ENCODE measurements at regions not wholly inside any gene's neighbourhood (a gene's known extent, or its start where the extent isn't known, plus 50 kb on each side); places are given as distances from the start of the nearest gene placed in this dataset.

- no peak for TF ChIP-seq ZNF449 (CRISPR knock-in tag; IDR thresholded peaks at IDR 0.05)
- no peak for TF ChIP-seq LEF1 (IDR thresholded peaks at IDR 0.05)
- TF ChIP-seq SNIP1 (IDR thresholded peaks at IDR 0.05; ENCODE audit: low read depth): no peak
- TF ChIP-seq, protein P1, sequence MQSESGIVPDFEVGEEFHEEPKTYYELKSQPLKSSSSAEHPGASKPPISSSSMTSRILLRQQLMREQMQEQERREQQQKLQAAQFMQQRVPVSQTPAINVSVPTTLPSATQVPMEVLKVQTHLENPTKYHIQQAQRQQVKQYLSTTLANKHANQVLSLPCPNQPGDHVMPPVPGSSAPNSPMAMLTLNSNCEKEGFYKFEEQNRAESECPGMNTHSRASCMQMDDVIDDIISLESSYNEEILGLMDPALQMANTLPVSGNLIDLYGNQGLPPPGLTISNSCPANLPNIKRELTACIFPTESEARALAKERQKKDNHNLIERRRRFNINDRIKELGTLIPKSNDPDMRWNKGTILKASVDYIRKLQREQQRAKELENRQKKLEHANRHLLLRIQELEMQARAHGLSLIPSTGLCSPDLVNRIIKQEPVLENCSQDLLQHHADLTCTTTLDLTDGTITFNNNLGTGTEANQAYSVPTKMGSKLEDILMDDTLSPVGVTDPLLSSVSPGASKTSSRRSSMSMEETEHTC (IDR thresholded peaks at IDR 0.05): no peak
- TF ChIP-seq U2AF1 (optimal IDR thresholded peaks at IDR 0.05; ENCODE audit: low read depth, low read length): no peak
- no peak for TF ChIP-seq SPI1 (IDR thresholded peaks at IDR 0.05; ENCODE audit: borderline replicate concordance, low read depth, low read length)
- no peak for TF ChIP-seq FOXA3 (CRISPR knock-in tag; conservative IDR thresholded peaks at IDR 0.05 in 1 of 2, IDR thresholded peaks at IDR 0.05 in 1 of 2)
- TF ChIP-seq, protein P2, sequence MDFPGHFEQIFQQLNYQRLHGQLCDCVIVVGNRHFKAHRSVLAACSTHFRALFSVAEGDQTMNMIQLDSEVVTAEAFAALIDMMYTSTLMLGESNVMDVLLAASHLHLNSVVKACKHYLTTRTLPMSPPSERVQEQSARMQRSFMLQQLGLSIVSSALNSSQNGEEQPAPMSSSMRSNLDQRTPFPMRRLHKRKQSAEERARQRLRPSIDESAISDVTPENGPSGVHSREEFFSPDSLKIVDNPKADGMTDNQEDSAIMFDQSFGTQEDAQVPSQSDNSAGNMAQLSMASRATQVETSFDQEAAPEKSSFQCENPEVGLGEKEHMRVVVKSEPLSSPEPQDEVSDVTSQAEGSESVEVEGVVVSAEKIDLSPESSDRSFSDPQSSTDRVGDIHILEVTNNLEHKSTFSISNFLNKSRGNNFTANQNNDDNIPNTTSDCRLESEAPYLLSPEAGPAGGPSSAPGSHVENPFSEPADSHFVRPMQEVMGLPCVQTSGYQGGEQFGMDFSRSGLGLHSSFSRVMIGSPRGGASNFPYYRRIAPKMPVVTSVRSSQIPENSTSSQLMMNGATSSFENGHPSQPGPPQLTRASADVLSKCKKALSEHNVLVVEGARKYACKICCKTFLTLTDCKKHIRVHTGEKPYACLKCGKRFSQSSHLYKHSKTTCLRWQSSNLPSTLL (IDR thresholded peaks at IDR 0.05): no peak
- TF ChIP-seq KDM1A (IDR thresholded peaks at IDR 0.05): no peak
- no peak for TF ChIP-seq SAP30 (IDR thresholded peaks at IDR 0.05; ENCODE audit: borderline replicate concordance, insufficient read depth, low read depth, low read length, poor library complexity, severe bottlenecking)
- no peak for TF ChIP-seq C11orf30 (IDR thresholded peaks at IDR 0.05; ENCODE audit: low read depth)
- no peak for TF ChIP-seq RNF219 (CRISPR knock-in tag; IDR thresholded peaks at IDR 0.05)
- no peak for TF ChIP-seq RBM15 (IDR thresholded peaks at IDR 0.05; ENCODE audit: insufficient read depth, low read length)
- TF ChIP-seq CREBBP (IDR thresholded peaks at IDR 0.05; ENCODE audit: low read depth, low read length): no peak
- TF ChIP-seq ZBTB8A (IDR thresholded peaks at IDR 0.05; ENCODE audit: partially characterized antibody): no peak
- no peaks in the 10 kb centered on the region for H3K36me3 ChIP-seq (ENCODE audit: control insufficient read depth, insufficient read depth, low read length)
- H3K27ac ChIP-seq (ENCODE audit: extremely low read depth, low read depth, low read length): no peak overlapping the region
- H3K4me1 ChIP-seq (replicated peaks in 1 of 2; ENCODE audit: control insufficient read depth in 2 of 2, insufficient read depth in 2 of 2, low read length in 2 of 2): no peaks in the 10 kb centered on the region
- ChIA-PET CTCF (ENCODE audit: low intra/inter-chr PET ratio) (no interaction called here), POLR2A (no interaction called here)
- intact Hi-C loops (cut with micrococcal nuclease) (no loop called here), in situ Hi-C loops (cut with MboI) (no loop called here)
- H3K4me2 ChIP-seq (ENCODE audit: insufficient read depth, low read length): no peak overlapping the region
- H3K9ac ChIP-seq (ENCODE audit: insufficient read depth in 1 of 2, low read depth in 2 of 2, low read length in 2 of 2): no peak overlapping the region
- no peaks in the 10 kb centered on the region; the same call in 1 of the 2 replicates for H4K20me1 ChIP-seq (replicated peaks; ENCODE audit: control insufficient read depth, insufficient read depth, low read length)
- DNase-seq (ENCODE audit: extremely low read depth in 1 of 4, low spot score in 3 of 4): no peak
- BruUV-seq (replicated peaks): no TSS peak
- no peaks in the 10 kb centered on the region for H3K79me2 ChIP-seq (ENCODE audit: control insufficient read depth, insufficient read depth, low read length)
- no peak overlapping the region for H2AFZ ChIP-seq (ENCODE audit: low read depth, low read length)
- H3K4me3 ChIP-seq: no peak overlapping the region
- no peaks in the 10 kb centered on the region for H3K9me3 ChIP-seq (replicated peaks; ENCODE audit: control insufficient read depth, insufficient read depth, low read depth, low read length)
- ATAC-seq: no peak
- H3K27me3 ChIP-seq (ENCODE audit: control insufficient read depth in 2 of 2, insufficient read depth in 2 of 2, low read length in 2 of 2): no peaks in the 10 kb centered on the region
- 0% methylated on average over 3 of the region's 3 CpGs for WGBS (ENCODE audit: insufficient coverage, low coverage, missing lambda C conversion rate)
- no peak for FAIRE-seq
- H3K9me1 ChIP-seq (ENCODE audit: control insufficient read depth, insufficient read depth, low read length): no peaks in the 10 kb centered on the region
Observed at GRCh38 chr4:24040811-24041210, 151.0 kb upstream of the PPARGC1A start.
